ENCODE measurements at regions not wholly inside any gene's neighbourhood (a gene's known extent, or its start where the extent isn't known, plus 50 kb on each side); places are given as distances from the start of the nearest gene placed in this dataset.

DNA sequence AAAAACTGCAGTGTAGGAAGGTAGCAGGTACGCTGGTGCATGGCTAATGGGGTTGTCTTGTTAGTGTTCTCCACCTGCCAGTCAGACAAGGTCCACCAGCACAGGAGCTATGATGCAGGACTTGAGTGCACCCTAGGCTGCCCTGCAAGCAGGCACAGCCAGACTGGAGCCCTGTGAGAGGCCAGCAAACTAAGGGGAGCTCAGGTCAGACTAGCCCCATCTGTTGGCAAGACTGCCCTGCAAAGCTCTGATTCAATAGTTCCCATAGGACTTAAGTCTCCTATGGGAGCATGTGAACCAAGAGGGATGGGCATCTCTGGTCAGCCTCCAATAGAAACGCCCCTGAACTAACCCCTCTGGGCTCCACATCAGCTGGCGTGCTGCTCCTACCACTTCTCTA is 1307.3 kb downstream of the C4orf33 start:
- H3K4me1 ChIP-seq (ENCODE audit: control insufficient read depth, insufficient read depth, low read length, unreplicated experiment), result no peaks in the 10 kb centered on the region
- no peak overlapping the region for H3K4me3 ChIP-seq (ENCODE audit: low read depth, low read length)
- no peaks in the 10 kb centered on the region for H3K79me2 ChIP-seq (ENCODE audit: control insufficient read depth, insufficient read depth, low read length, unreplicated experiment)
- H3K27ac ChIP-seq (ENCODE audit: low read depth, low read length), result no peak overlapping the region
- H2AFZ ChIP-seq (ENCODE audit: low read length, unreplicated experiment), result no peak overlapping the region
- H3K36me3 ChIP-seq (ENCODE audit: insufficient read depth, low read length), result no peaks in the 10 kb centered on the region
- H3K27me3 ChIP-seq (ENCODE audit: insufficient read depth, low read length), result no peaks in the 10 kb centered on the region

DNA sequence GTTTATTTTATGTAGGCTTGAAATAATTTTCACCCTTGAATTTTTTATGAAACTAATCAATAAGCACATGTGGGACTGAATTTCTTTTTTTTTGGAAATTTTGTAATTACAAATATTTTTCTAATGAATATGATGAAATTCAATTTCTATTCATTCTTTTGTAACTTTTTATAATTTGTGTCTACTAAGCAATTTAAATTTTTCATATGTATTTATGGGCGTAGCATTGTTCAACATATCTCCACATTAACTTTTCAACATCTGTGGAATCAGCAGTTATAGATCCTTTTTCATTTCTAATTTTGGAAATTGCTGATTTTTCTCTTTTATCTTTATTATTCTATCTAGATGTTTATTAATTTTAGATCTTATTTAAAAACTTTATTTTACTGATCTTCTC is 1320.3 kb downstream of the C4orf33 start:
- Histone ChIP-seq H2AFZ (ENCODE audit: low read length, unreplicated experiment) (no peak overlapping the region), H3K4me3 (ENCODE audit: low read depth, low read length) (no peak overlapping the region), H3K4me1 (ENCODE audit: control insufficient read depth, insufficient read depth, low read length, unreplicated experiment) (no peaks in the 10 kb centered on the region), H3K36me3 (ENCODE audit: insufficient read depth, low read length) (no peaks in the 10 kb centered on the region), H3K27ac (ENCODE audit: low read depth, low read length) (no peak overlapping the region), H3K27me3 (ENCODE audit: insufficient read depth, low read length) (no peaks in the 10 kb centered on the region), H3K79me2 (ENCODE audit: control insufficient read depth, insufficient read depth, low read length, unreplicated experiment) (no peaks in the 10 kb centered on the region)

DNA sequence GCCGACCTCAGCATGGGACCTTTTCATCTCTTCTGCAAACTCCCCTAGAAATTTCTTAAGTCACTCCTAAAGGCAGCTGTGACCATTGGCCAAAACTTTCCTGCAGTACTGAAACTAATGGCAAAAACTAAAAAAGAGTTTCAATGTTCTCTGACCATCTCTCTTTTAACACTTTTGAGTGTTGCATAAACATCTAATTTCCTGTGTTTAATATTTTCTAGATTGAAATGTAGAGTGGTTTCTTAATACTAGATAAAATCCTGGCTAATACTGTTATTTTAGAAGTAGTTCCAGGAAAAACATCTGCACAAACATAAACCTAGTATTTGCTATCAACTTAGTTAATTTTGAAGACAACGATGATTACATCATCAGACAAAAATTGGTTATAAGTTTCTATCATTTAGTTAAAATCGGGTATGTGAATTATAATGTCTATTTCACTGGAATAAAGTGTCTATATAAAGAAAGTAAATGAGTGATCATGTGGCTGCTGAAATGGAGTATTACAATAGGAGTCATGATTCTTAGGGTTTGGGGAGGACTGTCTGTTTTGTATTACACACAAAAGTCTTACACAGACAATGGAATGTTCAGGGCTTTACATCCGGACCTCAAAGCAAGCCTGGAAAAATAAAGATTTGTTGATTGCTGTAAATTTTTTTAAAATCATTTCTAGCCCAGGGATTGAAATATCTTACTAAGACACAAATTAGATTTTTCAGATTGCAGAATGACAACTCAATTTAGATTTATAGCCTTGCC is 1323.4 kb downstream of the C4orf33 start:
- Histone ChIP-seq H2AFZ (ENCODE audit: low read length, unreplicated experiment) (peak overlapping the region; percentile 83), H3K4me3 (ENCODE audit: low read depth, low read length) (no peak overlapping the region), H3K27me3 (ENCODE audit: insufficient read depth, low read length) (no peaks in the 10 kb centered on the region), H3K36me3 (ENCODE audit: insufficient read depth, low read length) (no peaks in the 10 kb centered on the region), H3K4me1 (ENCODE audit: control insufficient read depth, insufficient read depth, low read length, unreplicated experiment) (no peaks in the 10 kb centered on the region), H3K27ac (ENCODE audit: low read depth, low read length) (no peak overlapping the region), H3K79me2 (ENCODE audit: control insufficient read depth, insufficient read depth, low read length, unreplicated experiment) (no peaks in the 10 kb centered on the region)

DNA sequence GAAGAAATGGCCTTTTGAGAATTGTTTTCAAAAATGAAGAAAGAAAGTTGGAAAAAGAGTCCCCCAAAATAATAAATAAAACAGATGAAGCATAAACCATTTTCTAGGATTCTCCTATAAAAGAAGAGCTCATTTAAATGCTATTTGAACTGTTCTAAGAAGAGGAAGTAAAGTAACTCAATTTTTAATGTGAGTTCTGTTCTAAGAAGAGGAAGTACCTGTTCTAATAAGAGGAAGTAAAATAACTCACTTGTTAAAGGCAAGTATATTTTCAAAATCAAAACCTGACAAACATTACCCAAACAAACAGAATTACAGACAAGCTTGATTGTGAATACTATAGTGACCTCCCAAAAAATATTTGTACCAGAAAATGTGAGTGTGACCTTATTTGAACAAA is 1326.3 kb downstream of the C4orf33 start:
- Histone ChIP-seq H3K36me3 (ENCODE audit: insufficient read depth, low read length) (no peaks in the 10 kb centered on the region), H3K27me3 (ENCODE audit: insufficient read depth, low read length) (no peaks in the 10 kb centered on the region), H2AFZ (ENCODE audit: low read length, unreplicated experiment) (peak overlapping the region; percentile 27), H3K79me2 (ENCODE audit: control insufficient read depth, insufficient read depth, low read length, unreplicated experiment) (no peaks in the 10 kb centered on the region), H3K4me3 (ENCODE audit: low read depth, low read length) (no peak overlapping the region), H3K27ac (ENCODE audit: low read depth, low read length) (no peak overlapping the region), H3K4me1 (ENCODE audit: control insufficient read depth, insufficient read depth, low read length, unreplicated experiment) (no peaks in the 10 kb centered on the region)

DNA sequence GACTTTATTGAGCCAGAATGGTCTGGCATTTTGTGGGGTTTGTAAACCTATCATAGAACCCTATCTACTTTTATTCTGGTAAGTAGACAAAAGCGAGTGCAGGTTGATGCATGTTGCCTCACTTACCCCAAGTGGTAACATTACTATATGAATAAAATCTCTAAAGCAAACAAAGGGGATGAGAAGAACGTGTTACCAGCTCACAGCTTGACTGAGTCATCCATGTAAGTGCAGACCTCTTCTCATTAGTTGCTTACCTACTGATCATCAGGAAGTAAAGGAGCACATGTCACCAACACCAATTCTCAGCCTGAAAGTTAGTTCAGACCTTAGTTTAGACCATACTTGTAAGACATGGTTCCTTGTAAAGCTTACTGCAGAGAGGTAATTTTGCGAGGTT is 1328.3 kb downstream of the C4orf33 start:
- Histone ChIP-seq H3K4me3 (ENCODE audit: low read depth, low read length) (no peak overlapping the region), H3K36me3 (ENCODE audit: insufficient read depth, low read length) (no peaks in the 10 kb centered on the region), H3K27ac (ENCODE audit: low read depth, low read length) (no peak overlapping the region), H3K4me1 (ENCODE audit: control insufficient read depth, insufficient read depth, low read length, unreplicated experiment) (no peaks in the 10 kb centered on the region), H3K27me3 (ENCODE audit: insufficient read depth, low read length) (no peaks in the 10 kb centered on the region), H3K79me2 (ENCODE audit: control insufficient read depth, insufficient read depth, low read length, unreplicated experiment) (no peaks in the 10 kb centered on the region), H2AFZ (ENCODE audit: low read length, unreplicated experiment) (no peak overlapping the region)

DNA sequence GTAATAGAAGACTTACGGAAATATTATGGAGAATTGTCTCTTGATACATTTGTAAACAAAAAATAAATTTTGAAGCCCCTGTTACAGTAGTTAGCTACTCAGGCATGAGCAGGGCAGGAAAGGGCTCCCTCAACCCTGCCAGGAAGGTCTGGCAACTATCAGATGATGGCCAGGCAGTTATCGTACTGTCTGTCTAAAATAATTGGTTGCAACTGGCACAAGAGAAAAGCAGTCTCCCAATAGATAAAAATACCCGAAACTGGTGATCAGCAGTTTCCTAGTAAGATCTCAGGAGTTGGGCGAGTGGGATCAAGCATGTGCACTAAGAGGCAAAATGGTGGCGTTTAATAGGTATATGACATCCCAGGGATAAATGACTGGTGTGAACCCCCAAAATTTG is 1336.3 kb downstream of the C4orf33 start:
- H3K36me3 ChIP-seq (ENCODE audit: insufficient read depth, low read length), result no peaks in the 10 kb centered on the region
- H3K4me3 ChIP-seq (ENCODE audit: low read depth, low read length), result no peak overlapping the region
- no peaks in the 10 kb centered on the region for H3K27me3 ChIP-seq (ENCODE audit: insufficient read depth, low read length)
- H3K4me1 ChIP-seq (ENCODE audit: control insufficient read depth, insufficient read depth, low read length, unreplicated experiment), result no peaks in the 10 kb centered on the region
- H3K27ac ChIP-seq (ENCODE audit: low read depth, low read length), result no peak overlapping the region
- no peaks in the 10 kb centered on the region for H3K79me2 ChIP-seq (ENCODE audit: control insufficient read depth, insufficient read depth, low read length, unreplicated experiment)
- no peak overlapping the region for H2AFZ ChIP-seq (ENCODE audit: low read length, unreplicated experiment)

DNA sequence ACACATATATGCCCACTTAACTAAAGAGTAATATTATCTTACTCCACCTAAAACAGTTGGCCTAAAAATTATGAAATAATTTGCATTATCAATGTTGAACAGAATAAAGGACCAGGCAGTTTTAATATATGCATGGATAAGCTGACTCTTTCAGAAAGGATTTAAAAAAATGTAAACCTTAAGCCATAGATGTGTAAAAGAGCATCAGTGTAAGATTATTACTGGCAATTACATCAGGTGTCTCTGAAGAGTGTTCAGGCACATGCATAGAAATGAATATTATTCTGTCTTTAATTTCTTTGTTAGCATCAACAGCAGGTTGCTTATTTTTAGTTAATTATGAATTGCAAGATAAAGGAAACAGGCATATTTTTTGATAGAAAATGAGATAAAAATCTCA is 1353.8 kb downstream of the C4orf33 start:
- no peaks in the 10 kb centered on the region for H3K79me2 ChIP-seq (ENCODE audit: control insufficient read depth, insufficient read depth, low read length, unreplicated experiment)
- H3K36me3 ChIP-seq (ENCODE audit: insufficient read depth, low read length), result no peaks in the 10 kb centered on the region
- H3K4me1 ChIP-seq (ENCODE audit: control insufficient read depth, insufficient read depth, low read length, unreplicated experiment), result no peaks in the 10 kb centered on the region
- H2AFZ ChIP-seq (ENCODE audit: low read length, unreplicated experiment), result no peak overlapping the region
- no peak overlapping the region for H3K4me3 ChIP-seq (ENCODE audit: low read depth, low read length)
- no peak overlapping the region for H3K27ac ChIP-seq (ENCODE audit: low read depth, low read length)
- H3K27me3 ChIP-seq (ENCODE audit: insufficient read depth, low read length), result no peaks in the 10 kb centered on the region

DNA sequence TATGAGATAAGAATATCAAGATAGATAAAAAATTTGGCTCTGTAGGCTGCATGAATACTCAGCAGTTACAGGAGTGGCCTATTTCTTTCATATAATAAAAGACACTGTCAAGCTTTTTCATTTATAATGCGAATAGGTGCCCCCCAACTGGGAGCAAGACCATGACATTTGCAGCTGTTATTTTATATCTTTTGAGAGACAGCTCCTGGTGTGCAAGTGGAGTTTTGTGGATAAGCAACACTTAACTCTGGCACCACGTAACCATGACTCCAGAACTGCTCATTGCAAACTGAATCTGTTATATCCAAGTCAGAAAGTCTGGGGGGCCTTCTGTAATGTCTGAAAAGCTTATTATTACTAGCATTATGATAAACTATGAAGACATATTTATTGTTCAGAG is 1372.4 kb downstream of the C4orf33 start:
- no peaks in the 10 kb centered on the region for H3K36me3 ChIP-seq (ENCODE audit: insufficient read depth, low read length)
- H3K4me1 ChIP-seq (ENCODE audit: control insufficient read depth, insufficient read depth, low read length, unreplicated experiment), result no peaks in the 10 kb centered on the region
- no peak overlapping the region for H3K27ac ChIP-seq (ENCODE audit: low read depth, low read length)
- no peak overlapping the region for H2AFZ ChIP-seq (ENCODE audit: low read length, unreplicated experiment)
- H3K27me3 ChIP-seq (ENCODE audit: insufficient read depth, low read length), result no peaks in the 10 kb centered on the region
- H3K79me2 ChIP-seq (ENCODE audit: control insufficient read depth, insufficient read depth, low read length, unreplicated experiment), result no peaks in the 10 kb centered on the region
- H3K4me3 ChIP-seq (ENCODE audit: low read depth, low read length), result no peak overlapping the region

DNA sequence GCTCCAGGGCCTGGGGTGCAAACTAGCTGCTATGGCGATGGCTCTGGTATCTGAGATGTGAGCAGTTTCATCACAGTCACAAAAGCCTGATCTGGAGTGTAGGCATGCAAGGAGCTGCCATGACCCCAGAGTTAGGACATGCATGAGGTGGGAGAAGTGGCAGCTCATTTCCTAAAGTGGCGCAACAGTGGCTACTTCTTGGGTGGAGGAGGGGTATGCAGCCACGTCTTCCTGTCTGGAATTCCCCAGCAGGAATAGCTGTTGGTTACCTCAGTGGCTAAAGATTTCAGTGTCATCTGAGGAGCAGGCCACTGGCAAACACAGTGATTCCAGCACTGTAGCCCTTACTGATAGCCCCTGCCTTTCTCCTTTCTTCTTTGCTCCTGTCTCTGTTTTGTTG is 1382.5 kb downstream of the C4orf33 start:
- H3K79me2 ChIP-seq (ENCODE audit: control insufficient read depth, insufficient read depth, low read length, unreplicated experiment), result no peaks in the 10 kb centered on the region
- no peaks in the 10 kb centered on the region for H3K36me3 ChIP-seq (ENCODE audit: insufficient read depth, low read length)
- H3K4me3 ChIP-seq (ENCODE audit: low read depth, low read length), result no peak overlapping the region
- peaks cover 18% of the 10 kb centered on the region for H3K4me1 ChIP-seq (ENCODE audit: control insufficient read depth, insufficient read depth, low read length, unreplicated experiment)
- H2AFZ ChIP-seq (ENCODE audit: low read length, unreplicated experiment), result no peak overlapping the region
- H3K27me3 ChIP-seq (ENCODE audit: insufficient read depth, low read length), result no peaks in the 10 kb centered on the region
- peak overlapping the region; percentile 76 for H3K27ac ChIP-seq (ENCODE audit: low read depth, low read length)

DNA sequence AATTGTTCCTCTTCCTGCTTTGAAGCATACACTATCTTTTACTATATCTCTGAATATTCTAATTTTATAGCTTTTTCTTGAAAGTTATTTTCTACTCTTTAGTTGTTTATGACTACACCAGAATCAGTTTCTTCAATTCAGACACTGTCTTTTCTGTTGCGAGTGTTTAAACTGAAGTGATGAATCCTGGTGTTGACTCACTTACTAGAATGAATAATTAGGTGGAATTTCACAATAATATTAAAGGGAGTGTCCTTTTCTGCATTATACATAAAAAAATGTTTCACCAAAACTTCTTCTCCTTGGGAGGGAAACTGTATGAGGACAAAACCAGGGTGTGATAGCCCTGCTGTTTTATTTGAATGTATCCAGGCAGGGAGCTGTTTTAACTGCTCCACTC is 1383.1 kb downstream of the C4orf33 start:
- Histone ChIP-seq H3K79me2 (ENCODE audit: control insufficient read depth, insufficient read depth, low read length, unreplicated experiment) (no peaks in the 10 kb centered on the region), H2AFZ (ENCODE audit: low read length, unreplicated experiment) (peak overlapping the region; percentile 8), H3K36me3 (ENCODE audit: insufficient read depth, low read length) (no peaks in the 10 kb centered on the region), H3K27ac (ENCODE audit: low read depth, low read length) (peak overlapping the region; percentile 76), H3K4me1 (ENCODE audit: control insufficient read depth, insufficient read depth, low read length, unreplicated experiment) (peaks cover 18% of the 10 kb centered on the region), H3K27me3 (ENCODE audit: insufficient read depth, low read length) (no peaks in the 10 kb centered on the region), H3K4me3 (ENCODE audit: low read depth, low read length) (no peak overlapping the region)

DNA sequence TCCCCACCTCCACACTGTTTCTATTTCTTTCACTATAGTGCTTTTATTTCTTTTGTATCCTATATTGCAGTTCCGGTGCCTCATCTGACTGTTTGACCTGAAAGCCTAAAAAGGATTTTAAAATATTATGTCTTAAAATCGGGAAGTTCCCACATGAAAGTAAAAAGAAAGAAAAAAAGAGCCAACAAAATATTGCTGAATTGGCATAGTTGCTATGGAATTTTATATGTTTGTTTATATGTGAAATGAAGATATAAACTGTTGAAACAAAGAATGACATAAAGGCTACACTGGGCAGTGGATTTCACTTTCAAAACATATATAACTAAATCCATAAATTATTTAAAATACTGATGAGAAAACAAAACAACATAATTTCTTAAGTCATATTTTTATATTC is 1383.7 kb downstream of the C4orf33 start:
- Histone ChIP-seq H3K4me1 (ENCODE audit: control insufficient read depth, insufficient read depth, low read length, unreplicated experiment) (peaks cover 18% of the 10 kb centered on the region), H3K27me3 (ENCODE audit: insufficient read depth, low read length) (no peaks in the 10 kb centered on the region), H3K36me3 (ENCODE audit: insufficient read depth, low read length) (no peaks in the 10 kb centered on the region), H3K79me2 (ENCODE audit: control insufficient read depth, insufficient read depth, low read length, unreplicated experiment) (no peaks in the 10 kb centered on the region), H2AFZ (ENCODE audit: low read length, unreplicated experiment) (peak overlapping the region; percentile 8), H3K4me3 (ENCODE audit: low read depth, low read length) (no peak overlapping the region), H3K27ac (ENCODE audit: low read depth, low read length) (peak overlapping the region; percentile 76)

Measured in ACC112 (cell line).